ENCODE measurements at regions not wholly inside any gene's neighbourhood (a gene's known extent, or its start where the extent isn't known, plus 50 kb on each side); places are given as distances from the start of the nearest gene placed in this dataset.

DNA sequence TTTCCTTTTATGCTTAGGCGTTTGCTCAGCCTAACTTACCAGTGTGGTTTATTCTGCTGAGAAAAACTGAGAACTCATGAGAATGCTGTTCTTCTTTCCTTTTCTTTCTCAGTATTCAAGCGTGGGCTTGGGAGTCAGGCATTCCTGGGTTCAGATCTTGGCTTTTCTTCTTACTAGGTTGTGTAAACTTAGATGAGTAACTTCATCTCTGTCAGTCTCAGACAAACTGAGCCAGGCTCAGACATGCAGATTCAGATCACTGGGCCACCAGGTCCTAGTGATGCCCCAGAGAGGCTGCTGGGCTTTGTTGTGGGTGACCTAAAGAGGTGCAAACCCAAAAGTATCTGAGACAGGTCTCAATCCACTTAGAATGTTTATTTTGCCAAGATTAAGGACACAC, 95.8 kb upstream of the MPHOSPH6 start:
- Histone ChIP-seq H3F3A (replicated peaks; ENCODE audit: insufficient read depth) (no peaks in the 10 kb centered on the region), H3K9me3 (no peaks in the 10 kb centered on the region), H3K4me3 (ENCODE audit: low read depth in 2 of 2, low read length in 1 of 2) (no peak overlapping the region), H3K27ac (ENCODE audit: low read depth in 2 of 2, low read length in 1 of 2) (no peak overlapping the region), H3K9ac (no peak overlapping the region), H2AFZ (ENCODE audit: low read depth) (no peak overlapping the region), H3K4me2 (no peak overlapping the region), H4K20me1 (ENCODE audit: insufficient read depth) (no peaks in the 10 kb centered on the region), H3K27me3 (ENCODE audit: insufficient read depth) (peaks cover 14% of the 10 kb centered on the region), H3K79me2 (ENCODE audit: insufficient read depth) (no peaks in the 10 kb centered on the region), H3K9me2 (no peaks in the 10 kb centered on the region), H3K36me3 (replicated peaks in 1 of 2; ENCODE audit: control insufficient read depth in 1 of 2, insufficient read depth in 2 of 2, low read length in 1 of 2) (no peaks in the 10 kb centered on the region), H3K4me1 (ENCODE audit: control insufficient read depth in 1 of 2, insufficient read depth in 2 of 2, low read depth in 1 of 2, low read length in 1 of 2) (no peaks in the 10 kb centered on the region)
- TF ChIP-seq TEAD4 (IDR thresholded peaks at IDR 0.05; ENCODE audit: borderline replicate concordance, insufficient read depth) (no peak), RAD21 (IDR thresholded peaks at IDR 0.05; ENCODE audit: low read length) (no peak), FOXM1 (IDR thresholded peaks at IDR 0.05; ENCODE audit: low read depth) (no peak), RFX5 (IDR thresholded peaks at IDR 0.05; ENCODE audit: low read length) (no peak), SMC3 (IDR thresholded peaks at IDR 0.05; ENCODE audit: low read depth, low read length) (no peak), TAF1 (IDR thresholded peaks at IDR 0.05; ENCODE audit: borderline replicate concordance, low read depth, low read length) (no peak), ELF1 (IDR thresholded peaks at IDR 0.05) (no peak), MEF2A (IDR thresholded peaks at IDR 0.05; ENCODE audit: borderline replicate concordance, low read depth) (no peak), NRF1 (IDR thresholded peaks at IDR 0.05; ENCODE audit: low read depth, low read length) (no peak), EZH2phosphoT487 (IDR thresholded peaks at IDR 0.05; ENCODE audit: borderline replicate concordance, low read depth) (no peak), JUND (IDR thresholded peaks at IDR 0.05) (no peak), FOSL2 (IDR thresholded peaks at IDR 0.05; ENCODE audit: borderline replicate concordance, low read depth) (no peak)
- TF ChIP-seq, protein P1, sequence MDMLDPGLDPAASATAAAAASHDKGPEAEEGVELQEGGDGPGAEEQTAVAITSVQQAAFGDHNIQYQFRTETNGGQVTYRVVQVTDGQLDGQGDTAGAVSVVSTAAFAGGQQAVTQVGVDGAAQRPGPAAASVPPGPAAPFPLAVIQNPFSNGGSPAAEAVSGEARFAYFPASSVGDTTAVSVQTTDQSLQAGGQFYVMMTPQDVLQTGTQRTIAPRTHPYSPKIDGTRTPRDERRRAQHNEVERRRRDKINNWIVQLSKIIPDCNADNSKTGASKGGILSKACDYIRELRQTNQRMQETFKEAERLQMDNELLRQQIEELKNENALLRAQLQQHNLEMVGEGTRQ (IDR thresholded peaks at IDR 0.05; ENCODE audit: borderline replicate concordance, low read depth, low read length): no peak
- TF ChIP-seq, protein P2, sequence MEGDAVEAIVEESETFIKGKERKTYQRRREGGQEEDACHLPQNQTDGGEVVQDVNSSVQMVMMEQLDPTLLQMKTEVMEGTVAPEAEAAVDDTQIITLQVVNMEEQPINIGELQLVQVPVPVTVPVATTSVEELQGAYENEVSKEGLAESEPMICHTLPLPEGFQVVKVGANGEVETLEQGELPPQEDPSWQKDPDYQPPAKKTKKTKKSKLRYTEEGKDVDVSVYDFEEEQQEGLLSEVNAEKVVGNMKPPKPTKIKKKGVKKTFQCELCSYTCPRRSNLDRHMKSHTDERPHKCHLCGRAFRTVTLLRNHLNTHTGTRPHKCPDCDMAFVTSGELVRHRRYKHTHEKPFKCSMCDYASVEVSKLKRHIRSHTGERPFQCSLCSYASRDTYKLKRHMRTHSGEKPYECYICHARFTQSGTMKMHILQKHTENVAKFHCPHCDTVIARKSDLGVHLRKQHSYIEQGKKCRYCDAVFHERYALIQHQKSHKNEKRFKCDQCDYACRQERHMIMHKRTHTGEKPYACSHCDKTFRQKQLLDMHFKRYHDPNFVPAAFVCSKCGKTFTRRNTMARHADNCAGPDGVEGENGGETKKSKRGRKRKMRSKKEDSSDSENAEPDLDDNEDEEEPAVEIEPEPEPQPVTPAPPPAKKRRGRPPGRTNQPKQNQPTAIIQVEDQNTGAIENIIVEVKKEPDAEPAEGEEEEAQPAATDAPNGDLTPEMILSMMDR (IDR thresholded peaks at IDR 0.05): no peak
- TF ChIP-seq, protein P3, sequence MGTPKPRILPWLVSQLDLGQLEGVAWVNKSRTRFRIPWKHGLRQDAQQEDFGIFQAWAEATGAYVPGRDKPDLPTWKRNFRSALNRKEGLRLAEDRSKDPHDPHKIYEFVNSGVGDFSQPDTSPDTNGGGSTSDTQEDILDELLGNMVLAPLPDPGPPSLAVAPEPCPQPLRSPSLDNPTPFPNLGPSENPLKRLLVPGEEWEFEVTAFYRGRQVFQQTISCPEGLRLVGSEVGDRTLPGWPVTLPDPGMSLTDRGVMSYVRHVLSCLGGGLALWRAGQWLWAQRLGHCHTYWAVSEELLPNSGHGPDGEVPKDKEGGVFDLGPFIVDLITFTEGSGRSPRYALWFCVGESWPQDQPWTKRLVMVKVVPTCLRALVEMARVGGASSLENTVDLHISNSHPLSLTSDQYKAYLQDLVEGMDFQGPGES (IDR thresholded peaks at IDR 0.05; ENCODE audit: low read depth, low read length): no peak
- TF ChIP-seq, protein P4, sequence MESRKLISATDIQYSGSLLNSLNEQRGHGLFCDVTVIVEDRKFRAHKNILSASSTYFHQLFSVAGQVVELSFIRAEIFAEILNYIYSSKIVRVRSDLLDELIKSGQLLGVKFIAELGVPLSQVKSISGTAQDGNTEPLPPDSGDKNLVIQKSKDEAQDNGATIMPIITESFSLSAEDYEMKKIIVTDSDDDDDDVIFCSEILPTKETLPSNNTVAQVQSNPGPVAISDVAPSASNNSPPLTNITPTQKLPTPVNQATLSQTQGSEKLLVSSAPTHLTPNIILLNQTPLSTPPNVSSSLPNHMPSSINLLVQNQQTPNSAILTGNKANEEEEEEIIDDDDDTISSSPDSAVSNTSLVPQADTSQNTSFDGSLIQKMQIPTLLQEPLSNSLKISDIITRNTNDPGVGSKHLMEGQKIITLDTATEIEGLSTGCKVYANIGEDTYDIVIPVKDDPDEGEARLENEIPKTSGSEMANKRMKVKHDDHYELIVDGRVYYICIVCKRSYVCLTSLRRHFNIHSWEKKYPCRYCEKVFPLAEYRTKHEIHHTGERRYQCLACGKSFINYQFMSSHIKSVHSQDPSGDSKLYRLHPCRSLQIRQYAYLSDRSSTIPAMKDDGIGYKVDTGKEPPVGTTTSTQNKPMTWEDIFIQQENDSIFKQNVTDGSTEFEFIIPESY (IDR thresholded peaks at IDR 0.05; ENCODE audit: borderline replicate concordance, low read depth): no peak
- TF ChIP-seq, protein P5, sequence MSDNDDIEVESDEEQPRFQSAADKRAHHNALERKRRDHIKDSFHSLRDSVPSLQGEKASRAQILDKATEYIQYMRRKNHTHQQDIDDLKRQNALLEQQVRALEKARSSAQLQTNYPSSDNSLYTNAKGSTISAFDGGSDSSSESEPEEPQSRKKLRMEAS (IDR thresholded peaks at IDR 0.05; ENCODE audit: low read depth): no peak
- CTCF ChIA-PET: interaction anchor here (4.9 kb wide), 1 partner anchor 191 kb away, joined by 56 read pairs; no protein-coding TSS in a partner anchor
- DNase-seq: no peak
- POLR2A ChIA-PET: no interaction called here
- 3% methylated on average over 2 of the region's 2 CpGs for WGBS (ENCODE audit: low lambda C conversion rate)

All from SK-N-SH (cell line).